ENCODE measurements at regions not wholly inside any gene's neighbourhood (a gene's known extent, or its start where the extent isn't known, plus 50 kb on each side); places are given as distances from the start of the nearest gene placed in this dataset.

- no peak for DNase-seq
Observed at GRCh38 chr10:5311617-5312016, 53.1 kb upstream of the UCN3 start.

- peak; percentile 89 for DNase-seq
Observed at GRCh38 chr10:5314840-5315239, 49.9 kb upstream of the UCN3 start.
